IMR-90 (cell line): ENCODE measurements at regions not wholly inside any gene's neighbourhood (a gene's known extent, or its start where the extent isn't known, plus 50 kb on each side); places are given as distances from the start of the nearest gene placed in this dataset.

Experiments
- ATAC-seq: fragments of 200-7000 bp; cut with Tn5 transposase; 2 replicates; pipeline ENCODE4 v1.9.1; 2020; ENCODE audit warnings: low read depth, mild to moderate bottlenecking, moderate library complexity
- BruUV-seq: library from RNA; stranded (reverse); fragments of 400-500 nt; replicated peaks from 2 replicates; lab custom pipeline; 2021; lab: Mats Ljungman, UMichigan
- CTCF ChIA-PET: fragments of 300-600 bp; formaldehyde crosslinking; extraction: SDS; loops from one replicate; lab custom pipeline; 2021; ENCODE audit warnings: antibody characterized with exemption; lab: Yijun Ruan, JAX
- POLR2A ChIA-PET: fragments of 300-600 bp; sonication (Branson Sonifier 250); formaldehyde crosslinking; loops from one replicate; lab custom pipeline; 2022; ENCODE audit warnings: antibody characterized with exemption; ENCODE audit not compliant: unreplicated experiment; lab: Charles Lee
- DNase-seq: peaks from one replicate; pipeline ENCODE4 v3.0.0; 2013
- H2AFZ ChIP-seq: replicated peaks from 2 replicates; pipeline ENCODE3; 2013; ENCODE audit warnings: low read length, mild to moderate bottlenecking; ENCODE audit not compliant: poor library complexity
- H2AK5ac ChIP-seq: 2 replicates; pipeline ENCODE4 v1.6.1; 2013; ENCODE audit warnings: low read depth, low read length, inconsistent platforms
- H2AK9ac ChIP-seq: replicated peaks from 2 replicates; pipeline ENCODE3; 2013; ENCODE audit warnings: mild to moderate bottlenecking, low read depth, low read length, moderate library complexity; ENCODE audit not compliant: poor library complexity
- H2BK120ac ChIP-seq: 2 replicates; pipeline ENCODE4 v1.6.1; 2013; ENCODE audit warnings: low read depth, low read length, inconsistent platforms
- H2BK15ac ChIP-seq: 3 replicates; pipeline ENCODE4 v1.6.1; 2013; ENCODE audit warnings: low read depth, low read length, inconsistent platforms
- H2BK20ac ChIP-seq: 2 replicates; pipeline ENCODE4 v1.6.1; 2013; ENCODE audit warnings: low read depth, mild to moderate bottlenecking, inconsistent platforms, low read length, moderate library complexity
- H2BK5ac ChIP-seq: 2 replicates; pipeline ENCODE4 v1.6.1; 2013; ENCODE audit warnings: mild to moderate bottlenecking, low read depth, low read length, inconsistent platforms; ENCODE audit not compliant: poor library complexity, severe bottlenecking
- H3K14ac ChIP-seq: replicated peaks from 2 replicates; pipeline ENCODE4 v1.6.1; 2013; ENCODE audit warnings: low read depth, low read length, inconsistent platforms
- H3K18ac ChIP-seq: 2 replicates; pipeline ENCODE4 v1.6.1; 2013; ENCODE audit warnings: low read depth, low read length, control low read depth
- H3K23ac ChIP-seq: 2 replicates; pipeline ENCODE4 v1.6.1; 2013; ENCODE audit warnings: low read depth, low read length, inconsistent platforms
- H3K27ac ChIP-seq: 2 replicates; pipeline ENCODE4 v1.5.1; 2013; ENCODE audit warnings: mild to moderate bottlenecking, control low read depth, low read length; ENCODE audit not compliant: insufficient read depth
- H3K27me3 ChIP-seq: 2 replicates; pipeline ENCODE4 v1.6.1; 2013; ENCODE audit warnings: low read length; ENCODE audit not compliant: control insufficient read depth, insufficient read depth
- H3K36me3 ChIP-seq: 2 replicates; pipeline ENCODE4 v1.6.1; 2013; ENCODE audit warnings: low read length, mixed read lengths; ENCODE audit not compliant: control insufficient read depth, insufficient read depth
- H3K4ac ChIP-seq: 2 replicates; pipeline ENCODE4 v1.6.1; 2013; ENCODE audit warnings: low read depth, low read length, inconsistent platforms
- H3K4me1 ChIP-seq: 2 replicates; pipeline ENCODE4 v1.6.1; 2013; ENCODE audit warnings: low read length, mixed read lengths; ENCODE audit not compliant: control insufficient read depth, insufficient read depth
- H3K4me2 ChIP-seq: 2 replicates; pipeline ENCODE4 v1.6.1; 2013; ENCODE audit warnings: low read depth, mild to moderate bottlenecking, control low read depth, low read length, moderate library complexity
- H3K4me3 ChIP-seq: 2 replicates; pipeline ENCODE4 v1.5.1; 2013; ENCODE audit warnings: low read depth, mild to moderate bottlenecking, control low read depth, low read length, moderate library complexity; ENCODE audit not compliant: insufficient read depth
- H3K56ac ChIP-seq: 2 replicates; pipeline ENCODE4 v1.6.1; 2013; ENCODE audit warnings: low read length, inconsistent platforms; ENCODE audit not compliant: insufficient read depth; ENCODE audit errors: extremely low read depth
- H3K79me1 ChIP-seq, 2 experiments: 2 replicates each; pipeline ENCODE4 v1.6.1; 2013; ENCODE audit warnings: low read length in 2 of 2, inconsistent platforms in 1 of 2, low read depth in 1 of 2
- H3K9ac ChIP-seq: 2 replicates; pipeline ENCODE4 v1.6.1; 2013; ENCODE audit warnings: low read depth, low read length, control low read depth
- H3K9me1 ChIP-seq: 2 replicates; pipeline ENCODE4 v1.6.1; 2013; ENCODE audit warnings: low read length, inconsistent platforms; ENCODE audit not compliant: insufficient read depth
- H3K9me3 ChIP-seq: 2 replicates; pipeline ENCODE4 v1.6.1; 2013; ENCODE audit warnings: low read length; ENCODE audit not compliant: control insufficient read depth, insufficient read depth
- H4K20me1 ChIP-seq: 2 replicates; pipeline ENCODE4 v1.6.1; 2013; ENCODE audit warnings: low read length, inconsistent platforms; ENCODE audit not compliant: insufficient read depth
- H4K5ac ChIP-seq: 2 replicates; pipeline ENCODE4 v1.6.1; 2013; ENCODE audit warnings: mild to moderate bottlenecking, low read depth, low read length, control low read depth
- H4K8ac ChIP-seq, 2 experiments: 2 replicates each; pipeline ENCODE4 v1.6.1; 2013; ENCODE audit warnings: low read depth in 2 of 2, low read length in 2 of 2, control low read depth in 1 of 2, inconsistent platforms in 1 of 2
- H4K91ac ChIP-seq: 2 replicates; pipeline ENCODE4 v1.6.1; 2013; ENCODE audit warnings: low read depth, low read length, inconsistent platforms; ENCODE audit not compliant: insufficient read depth
- MAFK ChIP-seq: IDR thresholded peaks from 2 replicates; pipeline ENCODE4 v1.6.1; 2012; ENCODE audit warnings: low read depth, low read length, improper control_type of control experiment
- NFE2L2 ChIP-seq: fragments of 150-350 bp; IDR thresholded peaks from 2 replicates; pipeline ENCODE4 v1.6.1; 2016; ENCODE audit warnings: low read depth, mild to moderate bottlenecking, low read length
- POLR2A ChIP-seq: IDR thresholded peaks from 2 replicates; pipeline ENCODE4 v1.6.1; 2012; ENCODE audit warnings: mild to moderate bottlenecking, low read depth, low read length
- RCOR1 ChIP-seq: IDR thresholded peaks from 2 replicates; pipeline ENCODE4 v1.6.1; 2012; ENCODE audit warnings: mild to moderate bottlenecking, low read length, improper control_type of control experiment; ENCODE audit not compliant: insufficient replicate concordance
- SMC3 ChIP-seq: fragments of 150-350 bp; IDR thresholded peaks from 2 replicates; pipeline ENCODE4 v1.6.1; 2016; ENCODE audit warnings: low read depth, mild to moderate bottlenecking, antibody characterized with exemption, low read length, moderate library complexity
- WGBS, 2 experiments: methylation state at CpG; one replicate each; pipeline versions ENCODE4 v1.1.5 to v1.1.7; 2013; ENCODE audit warnings: missing lambda C conversion rate in 2 of 2; ENCODE audit not compliant: insufficient read length in 1 of 2; ENCODE audit errors: extremely low coverage in 2 of 2; 5-methylcytosine and 5-hydroxymethylcytosine counted together
- dilution Hi-C: fragments of 300-500 bp; cut with HindIII; formaldehyde crosslinking; loops from one replicate; pipeline ENCODE4 v1.14.3; 2018; ENCODE audit warnings: low sequenced_read_pairs; ENCODE audit not compliant: unreplicated experiment
- in situ Hi-C: fragments of 300-500 bp; cut with MboI; formaldehyde crosslinking; loops from 3 replicates; pipeline ENCODE4 v1.14.3; 2019; ENCODE audit warnings: low sequenced_read_pairs, inconsistent platforms, mixed read lengths
- intact Hi-C: fragments of 100-400 bp; cut with micrococcal nuclease; formaldehyde crosslinking; loops from 2 replicates; pipeline ENCODE4 v1.10.0; 2022

DNA sequence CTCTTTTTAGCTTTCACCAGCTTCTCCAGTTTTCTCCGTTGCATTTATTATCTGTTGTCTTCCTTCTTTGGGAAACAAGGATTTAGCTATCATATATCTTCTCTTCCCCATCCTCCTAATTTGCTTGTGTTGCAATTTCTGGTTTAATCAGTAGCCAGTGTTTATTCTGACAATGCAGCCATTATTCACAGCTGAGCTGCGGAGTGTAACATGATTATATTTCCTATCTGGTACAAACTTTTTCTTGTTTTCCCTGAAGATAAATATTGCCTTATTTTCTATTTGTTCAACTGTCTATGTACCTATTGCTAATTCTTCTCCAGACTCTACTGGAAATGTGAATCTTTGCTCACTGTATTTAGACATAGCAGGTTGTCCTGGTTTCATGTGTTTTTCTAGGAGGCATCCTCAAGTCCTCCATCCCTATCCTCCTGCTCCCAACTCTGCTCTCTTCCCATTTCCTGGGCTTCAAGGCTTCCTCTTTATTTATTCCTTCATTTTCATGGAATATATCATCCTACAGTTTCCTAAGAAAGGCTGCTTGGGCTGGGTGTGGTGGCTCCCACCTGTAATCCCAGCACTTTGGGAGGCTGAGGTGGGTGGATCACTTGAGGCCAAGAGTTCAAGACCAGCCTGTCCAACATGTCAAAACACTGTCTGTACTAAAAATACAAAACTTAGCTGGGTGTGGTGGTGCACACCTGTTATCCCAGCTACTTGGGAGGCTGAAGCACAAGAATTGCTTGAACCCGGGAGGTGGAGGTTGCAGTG, 72.4 kb upstream of the KDM7A start:
- Histone ChIP-seq H2BK120ac (no peak overlapping the region), H2AFZ (no peak overlapping the region), H3K27me3 (peaks cover 9% of the 10 kb centered on the region), H2AK5ac (no peak overlapping the region), H3K79me1 (no peaks in the 10 kb centered on the region), H3K9ac (no peak overlapping the region), H3K4me1 (peaks cover 2% of the 10 kb centered on the region; the same call in 1 of the 2 replicates), H3K36me3 (no peaks in the 10 kb centered on the region), H3K14ac (no peak overlapping the region), H2BK15ac (no peak overlapping the region), H3K27ac (no peak overlapping the region), H3K56ac (no peak overlapping the region), H3K9me1 (no peaks in the 10 kb centered on the region; the same call in 1 of the 2 replicates), H4K20me1 (no peaks in the 10 kb centered on the region), H3K23ac (no peak overlapping the region), H2BK20ac (no peak overlapping the region), H4K8ac (no peak overlapping the region), H3K4ac (no peak overlapping the region), H2BK5ac (no peak overlapping the region), H3K4me3 (no peak overlapping the region), H3K9me3 (no peaks in the 10 kb centered on the region), H4K91ac (no peak overlapping the region), H4K5ac (no peak overlapping the region), H3K18ac (no peak overlapping the region), H2AK9ac (no peak overlapping the region), H3K4me2 (no peak overlapping the region)
- no peak for ATAC-seq
- BruUV-seq = no TSS peak
- POLR2A ChIA-PET = no interaction called here
- no CpG with 5 or more reads among the region's 3 CpGs for WGBS, 2 experiments
- in situ Hi-C loops = no loop called here
- DNase-seq = no peak
- TF ChIP-seq SMC3 (no peak), POLR2A (no peak), MAFK (0 out of 2 replicates have a peak, but pooled peaks have one; percentile 27), NFE2L2 (no peak), RCOR1 (no peak)
- dilution Hi-C loops = no loop called here
- intact Hi-C loops = no loop called here
- CTCF ChIA-PET = no interaction called here
